H1 (cell line): ENCODE measurements at regions not wholly inside any gene's neighbourhood (a gene's known extent, or its start where the extent isn't known, plus 50 kb on each side); places are given as distances from the start of the nearest gene placed in this dataset.

Experiments used
- BCL11A ChIP-seq, 2 experiments: IDR thresholded peaks; one replicate each; pipeline ENCODE4 v1.6.1; 2011; ENCODE audit warnings: low read depth in 2 of 2, low read length in 2 of 2, mild to moderate bottlenecking in 2 of 2
- EP300 ChIP-seq, 2 experiments: IDR thresholded peaks; 1 replicate in 1 of 2; 2 replicates in 1 of 2; pipeline ENCODE4 v1.6.1; 2011 to 2012; ENCODE audit warnings: low read depth in 2 of 2, low read length in 2 of 2, mild to moderate bottlenecking in 2 of 2, borderline replicate concordance in 1 of 2, inconsistent platforms in 1 of 2, moderate library complexity in 1 of 2
- HDAC6 ChIP-seq: IDR thresholded peaks from one replicate; pipeline ENCODE4 v1.7.1; 2012; ENCODE audit warnings: low read depth, mild to moderate bottlenecking, inconsistent platforms, low read length, moderate library complexity
- MAFK ChIP-seq: IDR thresholded peaks from 2 replicates; pipeline ENCODE4 v1.6.1; 2012; ENCODE audit warnings: low read depth, mild to moderate bottlenecking, improper control_type of control experiment, low read length
- MAX ChIP-seq: IDR thresholded peaks from 2 replicates; pipeline ENCODE4 v1.6.1; 2012; ENCODE audit warnings: inconsistent platforms
- SP1 ChIP-seq: IDR thresholded peaks from 2 replicates; pipeline ENCODE4 v1.6.1; 2011; ENCODE audit warnings: low read depth, low read length

- no peak for TF ChIP-seq EP300 (IDR thresholded peaks at IDR 0.05; ENCODE audit: borderline replicate concordance in 1 of 2, low read depth in 2 of 2, low read length in 2 of 2)
- no peak for TF ChIP-seq HDAC6
- no peak for TF ChIP-seq SP1
- no peak for TF ChIP-seq MAX
- TF ChIP-seq MAFK: no peak
- TF ChIP-seq BCL11A (IDR thresholded peaks at IDR 0.05; ENCODE audit: low read depth in 2 of 2, low read length in 2 of 2): no peak
- TF ChIP-seq, all 59 proteins: peak for 0
These were observed 323.9 kb downstream of the MZT1 start (continued) for GRCh38 chr13:72403396-72404010.
